ENCODE measurements at regions not wholly inside any gene's neighbourhood (a gene's known extent, or its start where the extent isn't known, plus 50 kb on each side); places are given as distances from the start of the nearest gene placed in this dataset.
"Not testable (repeated sequence)": the region's sequence is repeated elsewhere in the genome, so short reads cannot be mapped to it uniquely, and the experiment has no call there.

- H3K4me1 ChIP-seq = no peaks in the 10 kb centered on the region
- no peaks in the 10 kb centered on the region for H3K36me3 ChIP-seq
- no peaks in the 10 kb centered on the region for H3K27me3 ChIP-seq
- intact Hi-C loops (cut with DNase I; ENCODE audit: low total_unique reads) (no loop called here), in situ Hi-C loops (cut with MboI; ENCODE audit: low sequenced_read_pairs in 4 of 4) (no loop called here)
- DNase-seq (no peak), ATAC-seq (no peak)
- no peak overlapping the region for H3K27ac ChIP-seq
- H3K9me3 ChIP-seq = no peaks in the 10 kb centered on the region
- H3K4me3 ChIP-seq = no peak overlapping the region
- TF ChIP-seq POLR2A (IDR thresholded peaks at IDR 0.05) (no peak), CTCF (IDR thresholded peaks at IDR 0.05 in 4 of 5, conservative IDR thresholded peaks at IDR 0.05 in 1 of 5) (no peak)
Observed at GRCh38 chr1:181926697-181927096, 134.8 kb downstream of the ZNF648 start.

DNA sequence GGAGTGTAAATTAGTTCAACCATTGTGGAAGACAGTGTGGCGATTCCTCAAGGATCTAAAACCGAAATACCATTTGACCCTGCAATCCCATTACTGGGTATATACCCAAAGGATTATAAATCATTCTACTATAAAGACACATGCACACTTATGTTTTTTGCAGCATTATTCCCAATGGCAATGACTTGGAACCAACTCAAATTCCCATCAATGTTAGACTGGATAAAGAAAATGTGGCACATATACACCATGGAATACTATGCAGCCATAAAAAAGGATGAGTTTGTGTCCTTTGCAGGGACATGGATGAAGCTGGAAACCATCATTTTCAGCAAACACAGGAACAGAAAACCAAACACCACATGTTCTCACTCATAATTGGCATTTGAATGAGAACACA, 137.5 kb downstream of the ZNF648 start:
- H3K4me1 ChIP-seq; H3K27ac ChIP-seq; in situ Hi-C loops (cut with MboI; ENCODE audit: low sequenced_read_pairs in 4 of 4); H3K4me3 ChIP-seq; ATAC-seq; H3K9me3 ChIP-seq; H3K36me3 ChIP-seq; H3K27me3 ChIP-seq; intact Hi-C loops (cut with DNase I; ENCODE audit: low total_unique reads); DNase-seq: not testable (repeated sequence)

DNA sequence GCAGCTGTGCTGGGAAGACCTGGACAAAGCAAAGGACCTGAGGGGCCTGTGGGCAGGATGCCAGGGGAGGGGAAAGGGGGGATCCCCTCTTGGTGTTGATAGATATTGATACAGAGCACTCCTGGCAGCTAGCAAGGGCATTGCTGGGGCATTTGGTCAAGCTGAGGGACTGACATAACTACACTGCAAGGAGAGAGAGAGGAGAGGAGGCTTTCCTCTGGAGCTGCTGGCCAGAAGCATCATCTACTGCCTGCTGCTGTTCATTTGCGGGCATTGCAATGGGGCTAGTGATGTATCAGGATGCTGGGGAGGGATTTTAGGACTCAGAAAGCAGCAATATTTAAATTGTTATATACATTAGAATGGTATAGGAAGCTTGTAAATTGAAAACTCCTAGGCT, 142.0 kb downstream of the ZNF648 start:
- H3K36me3 ChIP-seq = no peaks in the 10 kb centered on the region
- in situ Hi-C loops (cut with MboI; ENCODE audit: low sequenced_read_pairs in 4 of 4) (no loop called here), intact Hi-C loops (cut with DNase I; ENCODE audit: low total_unique reads) (no loop called here)
- DNase-seq (no peak), ATAC-seq (no peak)
- no peak overlapping the region for H3K27ac ChIP-seq
- H3K4me3 ChIP-seq = no peak overlapping the region
- no peaks in the 10 kb centered on the region for H3K4me1 ChIP-seq
- no peak for TF ChIP-seq POLR2A (IDR thresholded peaks at IDR 0.05)
- no peaks in the 10 kb centered on the region for H3K27me3 ChIP-seq
- no peaks in the 10 kb centered on the region for H3K9me3 ChIP-seq

- Histone ChIP-seq H3K27me3 (no peaks in the 10 kb centered on the region), H3K9me3 (no peaks in the 10 kb centered on the region), H3K4me1 (no peaks in the 10 kb centered on the region), H3K4me3 (no peak overlapping the region), H3K27ac (no peak overlapping the region), H3K36me3 (no peaks in the 10 kb centered on the region)
- intact Hi-C loops (cut with DNase I; ENCODE audit: low total_unique reads) = no loop called here
- no peak for DNase-seq
- in situ Hi-C loops (cut with MboI; ENCODE audit: low sequenced_read_pairs in 4 of 4) = no loop called here
- TF ChIP-seq CTCF (IDR thresholded peaks at IDR 0.05 in 4 of 5, conservative IDR thresholded peaks at IDR 0.05 in 1 of 5) = no peak
- no peak for TF ChIP-seq POLR2A (IDR thresholded peaks at IDR 0.05)
- no peak for ATAC-seq
Observed at GRCh38 chr1:181918880-181919525, 142.5 kb downstream of the ZNF648 start.

GRCh38 chr1:181911715-181912114, 149.8 kb downstream of the ZNF648 start:
- intact Hi-C loops (cut with DNase I; ENCODE audit: low total_unique reads) (no loop called here), in situ Hi-C loops (cut with MboI; ENCODE audit: low sequenced_read_pairs in 4 of 4) (no loop called here)
- H3K4me3 ChIP-seq = no peak overlapping the region
- no peak for DNase-seq
- no peak for ATAC-seq
- H3K36me3 ChIP-seq = no peaks in the 10 kb centered on the region
- H3K27me3 ChIP-seq = no peaks in the 10 kb centered on the region
- no peaks in the 10 kb centered on the region for H3K4me1 ChIP-seq
- no peaks in the 10 kb centered on the region for H3K9me3 ChIP-seq
- H3K27ac ChIP-seq = no peak overlapping the region
- TF ChIP-seq CTCF (IDR thresholded peaks at IDR 0.05 in 4 of 5, conservative IDR thresholded peaks at IDR 0.05 in 1 of 5) (no peak), POLR2A (IDR thresholded peaks at IDR 0.05) (no peak)

DNA sequence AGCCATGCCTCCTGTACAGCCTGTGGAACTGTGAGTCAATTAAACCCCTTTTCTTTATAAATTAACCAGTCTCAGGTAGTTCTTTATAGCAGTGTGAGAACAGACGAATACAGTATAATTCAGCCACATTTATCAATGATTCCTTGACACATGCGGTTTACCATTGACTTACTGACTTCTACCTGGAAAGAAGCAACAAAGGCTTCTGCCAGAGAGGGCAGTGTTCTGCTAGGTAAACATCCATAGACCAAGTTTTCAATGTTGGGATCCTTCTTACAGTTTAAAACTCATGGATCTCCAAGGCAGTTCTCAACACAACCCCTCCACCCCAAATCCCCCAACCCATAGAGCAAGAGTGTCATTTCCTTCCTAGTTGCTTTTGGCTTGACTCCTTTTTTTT, 150.6 kb downstream of the ZNF648 start:
- in situ Hi-C loops (cut with MboI; ENCODE audit: low sequenced_read_pairs in 4 of 4) (no loop called here), intact Hi-C loops (cut with DNase I; ENCODE audit: low total_unique reads) (no loop called here)
- no peaks in the 10 kb centered on the region for H3K36me3 ChIP-seq
- no peak overlapping the region for H3K4me3 ChIP-seq
- TF ChIP-seq POLR2A (IDR thresholded peaks at IDR 0.05) (no peak), CTCF (IDR thresholded peaks at IDR 0.05 in 4 of 5, conservative IDR thresholded peaks at IDR 0.05 in 1 of 5) (no peak)
- no peaks in the 10 kb centered on the region for H3K27me3 ChIP-seq
- no peaks in the 10 kb centered on the region for H3K9me3 ChIP-seq
- DNase-seq = no peak
- no peaks in the 10 kb centered on the region for H3K4me1 ChIP-seq
- ATAC-seq = no peak
- no peak overlapping the region for H3K27ac ChIP-seq

Data from gastrocnemius medialis (tissue), 4 donors.